MM.1S (cell line): ENCODE measurements at regions not wholly inside any gene's neighbourhood (a gene's known extent, or its start where the extent isn't known, plus 50 kb on each side); places are given as distances from the start of the nearest gene placed in this dataset.

Experiments used
- DNase-seq: peaks from one replicate; pipeline ENCODE4 v3.0.0-alpha.2; 2015
- H2AFZ ChIP-seq: fragments of 300-600 bp; sonication (generic); 2 replicates; pipeline ENCODE4 v1.6.0; 2016; ENCODE audit warnings: antibody characterized with exemption, low read length
- H3F3A ChIP-seq: fragments of 300-600 bp; sonication (generic); 2 replicates; pipeline ENCODE4 v1.6.1; 2016; ENCODE audit warnings: mild to moderate bottlenecking, antibody characterized with exemption, low read length, moderate library complexity, mixed read lengths; ENCODE audit not compliant: insufficient read depth
- H3K27ac ChIP-seq: fragments of 300-600 bp; sonication (generic); 2 replicates; pipeline ENCODE4 v1.5.1; 2016; ENCODE audit warnings: mild to moderate bottlenecking, low read length
- H3K27me3 ChIP-seq: fragments of 300-600 bp; sonication (generic); replicated peaks from 2 replicates; pipeline ENCODE4 v1.6.0; 2016; ENCODE audit warnings: low read length; ENCODE audit not compliant: insufficient read depth
- H3K36me3 ChIP-seq: fragments of 300-600 bp; sonication (generic); replicated peaks from 2 replicates; pipeline ENCODE4 v1.6.1; 2016; ENCODE audit warnings: mild to moderate bottlenecking, low read length, mixed read lengths; ENCODE audit not compliant: insufficient read depth
- H3K4me1 ChIP-seq: fragments of 300-600 bp; sonication (generic); 2 replicates; pipeline ENCODE4 v1.6.1; 2016; ENCODE audit warnings: low read length, mixed read lengths
- H3K4me2 ChIP-seq: fragments of 300-600 bp; sonication (generic); 2 replicates; pipeline ENCODE4 v1.6.0; 2016; ENCODE audit warnings: low read depth, low read length
- H3K4me3 ChIP-seq: fragments of 300-600 bp; sonication (generic); 2 replicates; pipeline ENCODE4 v1.5.1; 2016; ENCODE audit warnings: low read length, mixed read lengths
- H3K79me2 ChIP-seq: fragments of 300-600 bp; sonication (generic); 2 replicates; pipeline ENCODE4 v1.6.1; 2016; ENCODE audit warnings: mixed run types, low read length, mixed read lengths
- H3K9ac ChIP-seq: fragments of 300-600 bp; sonication (generic); 2 replicates; pipeline ENCODE4 v1.6.1; 2016; ENCODE audit warnings: low read length, mixed read lengths
- H3K9me2 ChIP-seq: fragments of 300-600 bp; sonication (generic); replicated peaks from 2 replicates; pipeline ENCODE4 v1.6.1; 2016; ENCODE audit warnings: mild to moderate bottlenecking, low read length, mixed read lengths; ENCODE audit not compliant: insufficient read depth
- H3K9me3 ChIP-seq: fragments of 300-600 bp; sonication (generic); replicated peaks from 2 replicates; pipeline ENCODE4 v1.6.1; 2016; ENCODE audit warnings: mild to moderate bottlenecking, low read length, mixed read lengths; ENCODE audit not compliant: insufficient read depth
- H4K20me1 ChIP-seq: fragments of 300-600 bp; sonication (generic); 2 replicates; pipeline ENCODE4 v1.6.1; 2016; ENCODE audit warnings: mild to moderate bottlenecking, low read length, moderate library complexity, mixed read lengths; ENCODE audit not compliant: insufficient read depth
- EZH2 ChIP-seq: fragments of 300-600 bp; sonication (generic); optimal IDR thresholded peaks from 2 replicates; pipeline ENCODE3; 2017; ENCODE audit warnings: low read depth, mild to moderate bottlenecking, antibody characterized with exemption, low read length, mixed read lengths
- EZH2phosphoT487 ChIP-seq: fragments of 300-600 bp; sonication (generic); IDR thresholded peaks from 2 replicates; pipeline ENCODE4 v1.6.1; 2018; ENCODE audit warnings: antibody characterized with exemption, low read length
- TF ChIP-seq, protein P1 (sequence below): fragments of 300-600 bp; sonication (generic); IDR thresholded peaks from 2 replicates; pipeline ENCODE4 v1.5.1; 2016; ENCODE audit warnings: antibody characterized with exemption, low read length, mixed read lengths

DNA sequence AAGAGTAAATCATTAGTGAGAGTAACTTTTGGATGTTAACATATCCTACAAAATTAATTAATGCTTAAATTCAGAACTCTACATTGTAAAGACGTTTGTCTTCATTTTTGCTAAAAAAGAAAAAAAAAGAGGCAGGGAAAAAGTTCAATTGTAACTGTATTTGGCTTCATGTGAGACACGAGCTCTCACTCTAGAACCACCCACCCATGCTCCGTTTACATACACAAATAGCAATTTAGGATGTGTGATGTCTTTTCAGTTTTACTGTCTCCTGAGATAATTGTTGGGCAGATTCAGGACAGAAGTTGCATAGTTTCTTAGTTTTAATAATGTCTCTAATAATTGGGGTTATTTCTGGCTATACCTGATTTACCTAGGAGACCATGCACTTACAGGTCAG is 248.6 kb downstream of the AASDHPPT start:
- H3K4me3 ChIP-seq, result no peak overlapping the region
- no peak for TF ChIP-seq EZH2
- TF ChIP-seq, protein P1, sequence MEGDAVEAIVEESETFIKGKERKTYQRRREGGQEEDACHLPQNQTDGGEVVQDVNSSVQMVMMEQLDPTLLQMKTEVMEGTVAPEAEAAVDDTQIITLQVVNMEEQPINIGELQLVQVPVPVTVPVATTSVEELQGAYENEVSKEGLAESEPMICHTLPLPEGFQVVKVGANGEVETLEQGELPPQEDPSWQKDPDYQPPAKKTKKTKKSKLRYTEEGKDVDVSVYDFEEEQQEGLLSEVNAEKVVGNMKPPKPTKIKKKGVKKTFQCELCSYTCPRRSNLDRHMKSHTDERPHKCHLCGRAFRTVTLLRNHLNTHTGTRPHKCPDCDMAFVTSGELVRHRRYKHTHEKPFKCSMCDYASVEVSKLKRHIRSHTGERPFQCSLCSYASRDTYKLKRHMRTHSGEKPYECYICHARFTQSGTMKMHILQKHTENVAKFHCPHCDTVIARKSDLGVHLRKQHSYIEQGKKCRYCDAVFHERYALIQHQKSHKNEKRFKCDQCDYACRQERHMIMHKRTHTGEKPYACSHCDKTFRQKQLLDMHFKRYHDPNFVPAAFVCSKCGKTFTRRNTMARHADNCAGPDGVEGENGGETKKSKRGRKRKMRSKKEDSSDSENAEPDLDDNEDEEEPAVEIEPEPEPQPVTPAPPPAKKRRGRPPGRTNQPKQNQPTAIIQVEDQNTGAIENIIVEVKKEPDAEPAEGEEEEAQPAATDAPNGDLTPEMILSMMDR, result no peak
- TF ChIP-seq EZH2phosphoT487, result no peak
- H3K36me3 ChIP-seq, result no peaks in the 10 kb centered on the region

DNA sequence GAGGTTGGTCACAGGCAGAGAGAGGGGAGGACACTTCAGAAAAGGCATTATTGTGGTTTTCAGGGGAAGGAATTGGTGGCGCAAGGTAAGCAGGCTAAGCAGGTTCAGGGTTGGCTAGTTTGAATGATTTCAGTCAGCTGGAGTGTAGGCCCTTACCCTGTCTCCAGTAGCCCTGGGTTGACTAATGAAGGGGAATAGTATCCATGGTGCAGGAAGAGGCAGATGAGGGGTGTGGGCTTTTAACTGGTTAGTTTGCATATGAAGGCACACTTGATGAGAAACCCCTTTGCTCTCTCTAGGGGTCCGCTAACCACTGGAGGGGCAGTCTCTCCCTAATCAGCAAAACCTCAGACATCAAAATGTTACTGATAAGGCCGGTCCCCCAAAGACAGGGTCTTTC is 249.7 kb downstream of the AASDHPPT start:
- Histone ChIP-seq H3K9me3 (no peaks in the 10 kb centered on the region), H3K27ac (no peak overlapping the region), H3K9me2 (no peaks in the 10 kb centered on the region), H3F3A (no peaks in the 10 kb centered on the region), H3K79me2 (no peaks in the 10 kb centered on the region), H3K27me3 (no peaks in the 10 kb centered on the region), H2AFZ (no peak overlapping the region), H3K4me3 (no peak overlapping the region), H3K9ac (no peak overlapping the region), H3K36me3 (no peaks in the 10 kb centered on the region), H3K4me2 (no peak overlapping the region), H4K20me1 (no peaks in the 10 kb centered on the region), H3K4me1 (no peaks in the 10 kb centered on the region)
- DNase-seq, result no peak
- TF ChIP-seq EZH2 (no peak), EZH2phosphoT487 (no peak)

More for the DNA sequence above, 248.6 kb downstream of the AASDHPPT start:
- H4K20me1 ChIP-seq, result no peaks in the 10 kb centered on the region
- H3F3A ChIP-seq, result no peaks in the 10 kb centered on the region
- H3K27me3 ChIP-seq, result no peaks in the 10 kb centered on the region
- no peaks in the 10 kb centered on the region for H3K79me2 ChIP-seq
- no peak overlapping the region for H3K9ac ChIP-seq
- H3K9me2 ChIP-seq, result no peaks in the 10 kb centered on the region
- H3K27ac ChIP-seq, result no peak overlapping the region
- H3K9me3 ChIP-seq, result no peaks in the 10 kb centered on the region
- no peak overlapping the region for H3K4me2 ChIP-seq
- H3K4me1 ChIP-seq, result no peaks in the 10 kb centered on the region
- H2AFZ ChIP-seq, result no peak overlapping the region
- no peak for DNase-seq

DNA sequence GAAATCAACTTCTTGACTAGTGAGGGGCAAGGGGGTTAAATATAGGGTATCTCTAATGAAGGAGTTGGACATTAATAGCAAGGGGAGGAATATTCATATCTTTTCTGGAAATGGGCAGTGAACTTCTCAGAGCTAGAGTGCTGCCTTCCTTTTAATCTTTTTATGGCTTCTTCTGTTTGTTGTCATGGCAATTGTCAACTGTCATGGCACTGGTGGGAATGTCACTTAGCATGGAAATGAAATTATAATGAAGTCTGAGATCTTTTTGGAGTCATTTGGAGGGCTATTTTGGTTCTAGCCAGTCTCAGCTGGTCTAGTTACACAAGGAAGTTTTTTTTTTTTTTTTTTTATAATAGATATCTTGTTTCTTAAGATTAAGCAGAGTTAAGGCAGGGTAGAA is 250.2 kb downstream of the AASDHPPT start:
- no peak for DNase-seq
- H3K36me3 ChIP-seq, result no peaks in the 10 kb centered on the region
- TF ChIP-seq, protein P1, result no peak
- TF ChIP-seq EZH2phosphoT487 (no peak), EZH2 (no peak)

DNA sequence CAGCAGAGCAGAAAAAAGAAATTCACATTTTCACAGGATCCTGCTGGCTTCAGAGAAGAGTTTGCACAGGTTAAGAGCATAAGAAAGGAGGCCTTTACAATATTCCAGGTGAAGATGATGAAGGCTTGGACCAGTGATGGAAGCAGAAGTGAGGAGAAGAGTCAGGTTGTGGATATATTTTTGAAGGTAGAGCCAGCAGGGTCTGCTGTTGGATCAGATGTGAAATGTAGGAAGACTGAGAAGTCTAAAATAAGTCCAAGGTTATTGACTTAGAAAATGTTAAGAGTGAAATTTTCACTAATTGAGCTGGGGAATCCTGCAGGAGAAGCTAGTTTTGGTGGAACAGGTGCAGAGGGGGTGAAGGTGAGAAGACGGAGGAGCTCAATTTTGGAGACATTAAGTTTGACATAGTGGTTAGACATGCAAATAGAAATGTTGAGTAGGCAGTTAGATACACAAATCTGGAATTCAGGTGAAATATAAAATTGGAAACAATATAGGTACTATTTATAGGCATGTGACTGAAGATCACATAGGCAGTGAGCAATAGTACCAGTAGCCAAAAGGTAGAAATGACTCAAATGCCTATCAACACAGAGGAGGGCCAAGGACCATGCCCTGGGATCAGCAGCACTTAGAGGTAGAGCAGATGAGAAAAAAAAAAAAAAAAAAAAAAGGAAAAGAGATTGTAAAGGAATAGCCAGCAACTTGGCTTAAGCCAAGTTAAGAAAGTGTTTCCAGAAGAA is 252.0 kb downstream of the AASDHPPT start:
- H3K79me2 ChIP-seq, result no peaks in the 10 kb centered on the region
- H2AFZ ChIP-seq, result no peak overlapping the region
- H3K4me2 ChIP-seq, result no peak overlapping the region
- no peak for DNase-seq
- H3K36me3 ChIP-seq, result no peaks in the 10 kb centered on the region
- H3K9ac ChIP-seq, result no peak overlapping the region
- H3K27me3 ChIP-seq, result no peaks in the 10 kb centered on the region
- H3K9me2 ChIP-seq, result no peaks in the 10 kb centered on the region
- H4K20me1 ChIP-seq, result no peaks in the 10 kb centered on the region
- H3K9me3 ChIP-seq, result no peaks in the 10 kb centered on the region
- no peaks in the 10 kb centered on the region for H3K4me1 ChIP-seq
- H3K4me3 ChIP-seq, result no peak overlapping the region
- no peak overlapping the region for H3K27ac ChIP-seq
- no peaks in the 10 kb centered on the region for H3F3A ChIP-seq
- no peak for TF ChIP-seq EZH2phosphoT487
- TF ChIP-seq, protein P1, result no peak
- no peak for TF ChIP-seq EZH2

More for the DNA sequence above, 250.2 kb downstream of the AASDHPPT start:
- H4K20me1 ChIP-seq, result no peaks in the 10 kb centered on the region
- H3F3A ChIP-seq, result no peaks in the 10 kb centered on the region
- no peaks in the 10 kb centered on the region for H3K4me1 ChIP-seq
- H3K9ac ChIP-seq, result no peak overlapping the region
- H3K4me3 ChIP-seq, result no peak overlapping the region
- H3K9me3 ChIP-seq, result no peaks in the 10 kb centered on the region
- no peaks in the 10 kb centered on the region for H3K27me3 ChIP-seq
- no peaks in the 10 kb centered on the region for H3K9me2 ChIP-seq
- H3K27ac ChIP-seq, result no peak overlapping the region
- no peak overlapping the region for H2AFZ ChIP-seq
- no peaks in the 10 kb centered on the region for H3K79me2 ChIP-seq
- H3K4me2 ChIP-seq, result no peak overlapping the region
